A549 (cell line): ENCODE measurements at regions not wholly inside any gene's neighbourhood (a gene's known extent, or its start where the extent isn't known, plus 50 kb on each side); places are given as distances from the start of the nearest gene placed in this dataset.

ENCODE experiments used
- ATAC-seq, 2 experiments: fragments of 200-7000 bp in 1 of 2; fragments of >200 bp in 1 of 2; cut with Nextera tagmentation in 1 of 2; cut with Tn5 transposase in 1 of 2; 3 replicates each; pipeline versions ENCODE4 v1.8.0 to v1.9.1; 2018 to 2020; ENCODE audit warnings: mild to moderate bottlenecking in 1 of 2, moderate library complexity in 1 of 2
- CTCF ChIA-PET: fragments of 300-600 bp; sonication (Branson Sonifier 250); formaldehyde crosslinking; extraction: SDS; loops from one replicate; lab custom pipeline; 2021; ENCODE audit warnings: antibody characterized with exemption, inconsistent platforms; lab: Yijun Ruan, JAX
- POLR2A ChIA-PET: fragments of 350-600 bp; formaldehyde crosslinking; extraction: SDS; loops from one replicate; lab custom pipeline; 2021; ENCODE audit warnings: antibody characterized with exemption, inconsistent platforms; lab: Yijun Ruan, JAX
- DNase-seq, 2 experiments: peaks; one replicate each; pipeline versions ENCODE4 v3.0.0 to v3.0.0-alpha.2; 2011 to 2016; ENCODE audit warnings: low read depth in 1 of 2, low spot score in 1 of 2
- FAIRE-seq: peaks from 2 replicates; lab custom pipeline; 2011; peaks lifted over from hg19 to GRCh38; lab: Jason Lieb, UNC
- H3K27ac ChIP-seq, 2 experiments: fragments of >200 bp; sonication (Bioruptor Twin); formaldehyde crosslinking; 3 replicates each; pipeline ENCODE4 v1.5.1; 2016 to 2017
- H3K4me1 ChIP-seq: fragments of >200 bp; sonication (Bioruptor Twin); formaldehyde crosslinking; 3 replicates; pipeline ENCODE4 v1.6.1; 2016
- H3K4me2 ChIP-seq: fragments of >200 bp; sonication (Bioruptor Twin); formaldehyde crosslinking; 3 replicates; pipeline ENCODE4 v1.6.1; 2016
- H3K4me3 ChIP-seq: fragments of >200 bp; sonication (Bioruptor Twin); formaldehyde crosslinking; 3 replicates; pipeline ENCODE4 v1.5.1; 2016
- H3K9me3 ChIP-seq: fragments of >200 bp; sonication (Bioruptor Twin); formaldehyde crosslinking; 3 replicates; pipeline ENCODE4 v1.6.1; 2016
- BHLHE40 ChIP-seq: IDR thresholded peaks from 2 replicates; pipeline ENCODE4 v1.6.1; 2012; ENCODE audit warnings: low read depth, low read length, inconsistent platforms
- CBX8 ChIP-seq: fragments of 200-600 bp; sonication (generic); IDR thresholded peaks from 2 replicates; pipeline ENCODE4 v1.6.1; 2016
- CEBPB ChIP-seq, 2 experiments: fragments of >200 bp in 1 of 2; sonication (Bioruptor Twin) in 1 of 2; formaldehyde crosslinking in 1 of 2; IDR thresholded peaks; 2 replicates each; pipeline ENCODE4 v1.6.1; 2012 to 2016
- CHD2 ChIP-seq: fragments of 150-350 bp; IDR thresholded peaks from 2 replicates; pipeline ENCODE4 v1.6.1; 2014; ENCODE audit warnings: low read length; ENCODE audit not compliant: partially characterized antibody
- EHF ChIP-seq: fragments of 250-450 bp; sonication (Bioruptor Pico); IDR thresholded peaks from 2 replicates; pipeline ENCODE4 v1.5.0; 2020; ENCODE audit warnings: mild to moderate bottlenecking
- ESRRA ChIP-seq: fragments of 150-350 bp; IDR thresholded peaks from 2 replicates; pipeline ENCODE4 v1.6.1; 2014; ENCODE audit warnings: mild to moderate bottlenecking, low read length, borderline replicate concordance
- FOXS1 ChIP-seq: fragments of 250-450 bp; sonication (Bioruptor Pico); IDR thresholded peaks from 2 replicates; pipeline ENCODE4 v1.5.0; 2020; ENCODE audit warnings: mild to moderate bottlenecking, moderate library complexity
- HOXB5 ChIP-seq: fragments of 250-450 bp; sonication (Bioruptor Pico); IDR thresholded peaks from 2 replicates; pipeline ENCODE4 v1.5.0; 2020; ENCODE audit warnings: mild to moderate bottlenecking, moderate library complexity
- JUN ChIP-seq, 2 experiments: fragments of >200 bp; sonication (Bioruptor Twin); formaldehyde crosslinking; IDR thresholded peaks; 2 replicates in 1 of 2; 3 replicates in 1 of 2; pipeline ENCODE4 v1.6.1; 2016 to 2017
- KDM5A ChIP-seq: fragments of 200-600 bp; sonication (generic); IDR thresholded peaks from 2 replicates; pipeline ENCODE4 v1.6.1; 2016; ENCODE audit warnings: antibody characterized with exemption, mild to moderate bottlenecking
- MAFK ChIP-seq: fragments of 450-650 bp; IDR thresholded peaks from 2 replicates; pipeline ENCODE4 v1.6.1; 2014; ENCODE audit not compliant: partially characterized antibody
- MAZ ChIP-seq: fragments of 150-350 bp; IDR thresholded peaks from 2 replicates; pipeline ENCODE4 v1.6.1; 2014; ENCODE audit warnings: antibody characterized with exemption, low read depth, low read length, borderline replicate concordance
- NFE2L2 ChIP-seq: fragments of 150-350 bp; conservative IDR thresholded peaks from 2 replicates; pipeline ENCODE4 v1.6.1; 2014; ENCODE audit warnings: low read length
- NR3C1 ChIP-seq: fragments of >200 bp; sonication (Bioruptor Twin); formaldehyde crosslinking; IDR thresholded peaks from 3 replicates; pipeline ENCODE4 v1.6.1; 2017
- PHF8 ChIP-seq: fragments of 200-600 bp; sonication (generic); IDR thresholded peaks from 2 replicates; pipeline ENCODE4 v1.6.1; 2016; ENCODE audit warnings: low read depth, mild to moderate bottlenecking, antibody characterized with exemption, moderate library complexity, borderline replicate concordance
- POLR2AphosphoS2 ChIP-seq: conservative IDR thresholded peaks from 2 replicates; pipeline ENCODE4 v1.6.1; 2012; ENCODE audit warnings: low read length, improper control_type of control experiment, inconsistent platforms
- RFX5 ChIP-seq: fragments of 450-650 bp; IDR thresholded peaks from 2 replicates; pipeline ENCODE4 v1.7.1; 2014; ENCODE audit warnings: antibody characterized with exemption, mild to moderate bottlenecking, moderate library complexity
- SMC3 ChIP-seq: fragments of >200 bp; sonication (Bioruptor Twin); formaldehyde crosslinking; IDR thresholded peaks from 3 replicates; pipeline ENCODE4 v1.6.1; 2018; ENCODE audit warnings: inconsistent platforms
- TFCP2L1 ChIP-seq: fragments of 250-450 bp; sonication (Bioruptor Pico); IDR thresholded peaks from 2 replicates; pipeline ENCODE4 v1.5.0; 2021; ENCODE audit warnings: mild to moderate bottlenecking
- ZFP36 ChIP-seq: fragments of 450-650 bp; IDR thresholded peaks from 2 replicates; pipeline ENCODE4 v1.6.1; 2014; ENCODE audit warnings: borderline replicate concordance; ENCODE audit not compliant: partially characterized antibody
- WGBS: methylation state at CpG from one replicate; pipeline ENCODE4 v1.1.6; 2017; ENCODE audit errors: missing lambda C conversion rate; 5-methylcytosine and 5-hydroxymethylcytosine counted together
- TF ChIP-seq, protein P1 (sequence below): fragments of 450-650 bp; IDR thresholded peaks from 2 replicates; pipeline ENCODE4 v1.6.1; 2014; ENCODE audit warnings: antibody characterized with exemption
- TF ChIP-seq, protein P2 (sequence below): IDR thresholded peaks from 2 replicates; pipeline ENCODE4 v1.6.1; 2012; ENCODE audit warnings: low read depth, borderline replicate concordance
- TF ChIP-seq, protein P3 (sequence below): fragments of 250-450 bp; sonication (Bioruptor Pico); IDR thresholded peaks from 2 replicates; pipeline ENCODE4 v1.5.0; 2020; ENCODE audit warnings: low read depth, mild to moderate bottlenecking, moderate library complexity
- TF ChIP-seq, protein P4 (sequence below): IDR thresholded peaks from 2 replicates; pipeline ENCODE4 v1.6.1; 2012

DNA sequence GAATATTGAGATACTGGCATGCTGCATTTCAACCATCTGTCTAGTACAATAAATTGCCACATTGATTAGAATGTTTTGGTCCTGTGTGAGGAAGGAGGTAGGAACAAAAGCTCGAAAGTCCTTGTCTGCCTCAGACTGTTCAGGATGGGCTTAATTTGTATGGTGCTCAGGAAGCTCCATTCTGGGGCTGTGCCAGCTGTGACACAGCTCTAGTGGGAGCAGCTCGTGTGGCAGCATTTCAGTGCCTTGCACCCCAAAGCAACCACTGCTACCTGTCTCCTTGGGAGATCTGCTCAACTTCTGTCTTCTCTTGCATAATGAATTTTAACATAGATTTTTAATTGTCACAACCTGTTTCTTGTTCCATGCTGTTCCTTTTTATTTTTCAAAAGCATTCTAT lies 144.4 kb upstream of the THUMPD2 start:
- TF ChIP-seq NR3C1 (no peak), HOXB5 (no peak), ZFP36 (no peak), MAFK (no peak), FOXS1 (no peak), PHF8 (no peak), MAZ (no peak), TFCP2L1 (CRISPR knock-in tag) (no peak), CEBPB (IDR thresholded peaks at IDR 0.05) (no peak), KDM5A (no peak), CBX8 (no peak)
- TF ChIP-seq, protein P1, sequence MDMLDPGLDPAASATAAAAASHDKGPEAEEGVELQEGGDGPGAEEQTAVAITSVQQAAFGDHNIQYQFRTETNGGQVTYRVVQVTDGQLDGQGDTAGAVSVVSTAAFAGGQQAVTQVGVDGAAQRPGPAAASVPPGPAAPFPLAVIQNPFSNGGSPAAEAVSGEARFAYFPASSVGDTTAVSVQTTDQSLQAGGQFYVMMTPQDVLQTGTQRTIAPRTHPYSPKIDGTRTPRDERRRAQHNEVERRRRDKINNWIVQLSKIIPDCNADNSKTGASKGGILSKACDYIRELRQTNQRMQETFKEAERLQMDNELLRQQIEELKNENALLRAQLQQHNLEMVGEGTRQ = no peak
- POLR2A ChIA-PET = no interaction called here
- no peak overlapping the region for H3K4me3 ChIP-seq
- no peak for FAIRE-seq
- H3K9me3 ChIP-seq = no peaks in the 10 kb centered on the region
- no peak overlapping the region for H3K4me2 ChIP-seq
- no peak for DNase-seq
- no peaks in the 10 kb centered on the region for H3K4me1 ChIP-seq
- no peak overlapping the region for H3K27ac ChIP-seq
- 0% methylated on average over 2 of the region's 2 CpGs for WGBS
- ATAC-seq = no peak
- CTCF ChIA-PET = interaction anchor here (0.7 to 3.6 kb wide), 2 partner anchors 9 to 1775 kb away, joined by 3 to 20 read pairs; no protein-coding TSS in a partner anchor

DNA sequence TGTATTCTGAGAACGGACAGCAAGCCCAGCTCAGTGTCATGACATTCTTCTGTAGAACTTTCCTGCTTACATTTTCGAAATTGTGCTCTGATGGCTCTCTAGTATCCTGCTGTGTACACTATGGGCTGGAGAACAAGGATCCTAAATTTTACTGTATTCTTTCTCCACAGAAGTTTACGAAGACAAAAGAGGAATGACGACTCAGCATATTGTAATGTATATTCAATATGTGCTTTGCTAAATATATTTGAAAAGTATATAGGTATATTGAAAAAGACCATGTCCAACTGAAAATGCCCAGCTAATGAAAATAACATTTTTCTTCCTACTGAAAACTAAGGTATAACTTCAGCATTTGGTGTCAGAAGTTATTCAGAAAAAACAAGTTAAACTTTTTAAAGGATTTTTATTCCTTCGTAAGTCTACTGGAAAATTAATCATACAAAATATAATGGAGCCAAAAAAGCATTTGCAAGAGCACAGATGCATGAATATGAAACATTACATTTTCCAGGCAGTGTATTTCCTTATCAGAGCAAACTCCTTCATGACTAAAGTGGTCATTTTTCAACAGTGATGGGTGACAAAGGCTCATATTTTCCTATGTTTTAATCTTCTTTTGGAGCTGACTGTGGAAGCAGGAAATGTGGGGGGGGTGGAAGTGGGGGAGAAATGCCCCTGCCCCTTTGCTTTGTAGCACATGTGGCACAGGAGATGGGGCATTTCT lies 143.8 kb upstream of the THUMPD2 start:
- H3K27ac ChIP-seq = no peak overlapping the region

DNA sequence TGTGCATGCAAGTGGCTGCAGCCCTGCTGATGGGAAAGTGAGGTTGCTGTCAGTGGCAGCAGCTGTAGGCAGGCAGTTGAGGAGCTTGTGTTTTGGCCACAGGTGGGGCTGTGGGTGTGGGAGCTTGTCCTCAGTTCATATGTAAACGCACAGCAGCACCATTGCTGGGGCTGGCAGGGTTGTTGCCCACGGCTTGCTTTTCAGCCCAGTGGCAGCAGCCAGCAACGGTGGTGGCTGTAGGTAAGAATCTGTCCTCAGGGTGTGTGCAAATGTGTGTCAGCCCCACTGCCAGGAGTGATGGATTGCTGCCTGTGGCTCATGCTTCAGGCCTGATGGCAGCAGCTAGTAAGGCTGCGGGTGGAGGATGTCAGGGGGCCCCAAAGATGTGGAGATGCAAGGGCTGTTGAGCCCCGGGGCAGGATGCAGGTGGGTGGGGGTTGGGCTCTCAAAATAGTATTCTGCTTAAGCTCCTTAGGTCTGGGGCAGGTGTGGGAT lies 141.3 kb upstream of the THUMPD2 start:
- 4% methylated on average over 5 of the region's 5 CpGs for WGBS
- CTCF ChIA-PET = interaction anchor here (1.1 kb wide), 1 partner anchor 634 kb away, joined by 4 read pairs; no protein-coding TSS in a partner anchor
- Histone ChIP-seq H3K4me2 (no peak overlapping the region), H3K9me3 (no peaks in the 10 kb centered on the region), H3K4me3 (no peak overlapping the region), H3K27ac (no peak overlapping the region), H3K4me1 (no peaks in the 10 kb centered on the region)
- no peak for DNase-seq
- POLR2A ChIA-PET = no interaction called here
- no peak for ATAC-seq
- no peak for FAIRE-seq
- TF ChIP-seq HOXB5 (no peak), PHF8 (no peak), SMC3 (no peak), POLR2AphosphoS2 (no peak), EHF (no peak), MAFK (no peak), ESRRA (no peak), ZFP36 (no peak), NFE2L2 (no peak), FOXS1 (no peak), RFX5 (no peak), JUN (IDR thresholded peaks at IDR 0.05) (no peak), BHLHE40 (no peak)
- TF ChIP-seq, protein P2, sequence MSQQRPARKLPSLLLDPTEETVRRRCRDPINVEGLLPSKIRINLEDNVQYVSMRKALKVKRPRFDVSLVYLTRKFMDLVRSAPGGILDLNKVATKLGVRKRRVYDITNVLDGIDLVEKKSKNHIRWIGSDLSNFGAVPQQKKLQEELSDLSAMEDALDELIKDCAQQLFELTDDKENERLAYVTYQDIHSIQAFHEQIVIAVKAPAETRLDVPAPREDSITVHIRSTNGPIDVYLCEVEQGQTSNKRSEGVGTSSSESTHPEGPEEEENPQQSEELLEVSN = no peak
- TF ChIP-seq, protein P3, sequence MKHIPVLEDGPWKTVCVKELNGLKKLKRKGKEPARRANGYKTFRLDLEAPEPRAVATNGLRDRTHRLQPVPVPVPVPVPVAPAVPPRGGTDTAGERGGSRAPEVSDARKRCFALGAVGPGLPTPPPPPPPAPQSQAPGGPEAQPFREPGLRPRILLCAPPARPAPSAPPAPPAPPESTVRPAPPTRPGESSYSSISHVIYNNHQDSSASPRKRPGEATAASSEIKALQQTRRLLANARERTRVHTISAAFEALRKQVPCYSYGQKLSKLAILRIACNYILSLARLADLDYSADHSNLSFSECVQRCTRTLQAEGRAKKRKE (CRISPR knock-in tag) = no peak
- TF ChIP-seq, protein P4, sequence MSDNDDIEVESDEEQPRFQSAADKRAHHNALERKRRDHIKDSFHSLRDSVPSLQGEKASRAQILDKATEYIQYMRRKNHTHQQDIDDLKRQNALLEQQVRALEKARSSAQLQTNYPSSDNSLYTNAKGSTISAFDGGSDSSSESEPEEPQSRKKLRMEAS = no peak

More for the DNA sequence above, 143.8 kb upstream of the THUMPD2 start:
- Histone ChIP-seq H3K4me2 (no peak overlapping the region), H3K9me3 (no peaks in the 10 kb centered on the region), H3K4me1 (no peaks in the 10 kb centered on the region), H3K4me3 (no peak overlapping the region)
- no peak for ATAC-seq
- ChIA-PET CTCF (interaction anchor here (0.5 to 3.6 kb wide), 3 partner anchors 9 to 1776 kb away, joined by 3 to 20 read pairs (median 3); no protein-coding TSS in a partner anchor), POLR2A (no interaction called here)
- TF ChIP-seq MAFK (peak; percentile 86), CHD2 (no peak), EHF (no peak)
- FAIRE-seq = no peak
- DNase-seq = no peak
- WGBS = 7% methylated on average over 5 of the region's 5 CpGs
